Endothelial cell of umbilical vein (primary cell): ENCODE measurements at regions not wholly inside any gene's neighbourhood (a gene's known extent, or its start where the extent isn't known, plus 50 kb on each side); places are given as distances from the start of the nearest gene placed in this dataset.

Experiments
- BruUV-seq: library from RNA; stranded (reverse); fragments of 400-500 nt; replicated peaks from 2 replicates; lab custom pipeline; 2021; lab: Mats Ljungman, UMichigan
- CTCF ChIA-PET: fragments of 300-600, 350-600 bp; sonication (Branson Sonifier 250); formaldehyde crosslinking; loops from one replicate; lab custom pipeline; 2021; ENCODE audit warnings: antibody characterized with exemption, inconsistent platforms; lab: Charles Lee
- POLR2A ChIA-PET: fragments of 300-600, 350-600 bp; sonication (Branson Sonifier 250); formaldehyde crosslinking; loops from one replicate; lab custom pipeline; 2021; ENCODE audit warnings: antibody characterized with exemption, inconsistent platforms; lab: Charles Lee
- DNase-seq: peaks from one replicate; pipeline ENCODE4 v3.0.0-alpha.2; 2011; ENCODE audit warnings: low read depth, low spot score
- FAIRE-seq: peaks from 2 replicates; lab custom pipeline; 2011; peaks lifted over from hg19 to GRCh38; lab: Jason Lieb, UNC
- H2AFZ ChIP-seq: 2 replicates; pipeline ENCODE4 v1.6.0; 2012; ENCODE audit warnings: low read depth, low read length, control low read depth, inconsistent platforms
- H3K27ac ChIP-seq: 2 replicates; pipeline ENCODE4 v1.5.1; 2011; ENCODE audit warnings: low read depth, mild to moderate bottlenecking, control low read depth, low read length, moderate library complexity; ENCODE audit not compliant: insufficient read depth
- H3K27me3 ChIP-seq, 2 experiments: 2 replicates each; pipeline versions ENCODE4 v1.6.0 to v1.6.1; 2011; ENCODE audit warnings: low read length in 2 of 2, mixed read lengths in 1 of 2; ENCODE audit not compliant: control insufficient read depth in 2 of 2, insufficient read depth in 2 of 2
- H3K36me3 ChIP-seq, 2 experiments: 2 replicates in 1 of 2; 3 replicates in 1 of 2; pipeline ENCODE4 v1.5.1; 2011; ENCODE audit warnings: low read length in 2 of 2, mild to moderate bottlenecking in 1 of 2, moderate library complexity in 1 of 2; ENCODE audit not compliant: control insufficient read depth in 2 of 2, insufficient read depth in 2 of 2; ENCODE audit errors: extremely low read depth in 1 of 2
- H3K4me1 ChIP-seq: 3 replicates; pipeline ENCODE4 v1.5.1; 2011; ENCODE audit warnings: mild to moderate bottlenecking, low read length; ENCODE audit not compliant: control insufficient read depth, insufficient read depth; ENCODE audit errors: extremely low read depth
- H3K4me2 ChIP-seq: 2 replicates; pipeline ENCODE4 v1.6.1; 2011; ENCODE audit warnings: low read length, control low read depth, mixed read lengths; ENCODE audit not compliant: insufficient read depth
- H3K4me3 ChIP-seq, 3 experiments: fragments of 200-600 bp in 1 of 3; sonication (generic), shearing (Covaris generic) in 1 of 3; replicated peaks in 1 of 3; 2 replicates each; pipeline ENCODE4 v1.5.1; 2011 to 2016; ENCODE audit warnings: control low read depth in 3 of 3, low read length in 3 of 3, mild to moderate bottlenecking in 2 of 3, inconsistent platforms in 1 of 3, low read depth in 1 of 3, moderate library complexity in 1 of 3; ENCODE audit not compliant: insufficient read depth in 1 of 3
- H3K79me2 ChIP-seq: 2 replicates; pipeline ENCODE4 v1.6.0; 2012; ENCODE audit warnings: low read length, inconsistent platforms; ENCODE audit not compliant: control insufficient read depth, insufficient read depth
- H3K9ac ChIP-seq: replicated peaks from 2 replicates; pipeline ENCODE3; 2011; ENCODE audit warnings: low read length, control low read depth; ENCODE audit not compliant: insufficient read depth; ENCODE audit errors: extremely low read depth
- H3K9me1 ChIP-seq: replicated peaks from 3 replicates; pipeline ENCODE4 v1.6.0; 2011; ENCODE audit warnings: mild to moderate bottlenecking, low read length; ENCODE audit not compliant: control insufficient read depth, insufficient read depth; ENCODE audit errors: extremely low read depth
- H3K9me3 ChIP-seq: replicated peaks from 2 replicates; pipeline ENCODE4 v1.5.1; 2012; ENCODE audit warnings: low read length, inconsistent platforms; ENCODE audit not compliant: control insufficient read depth, insufficient read depth
- H4K20me1 ChIP-seq: replicated peaks from 2 replicates; pipeline ENCODE3; 2011; ENCODE audit warnings: mild to moderate bottlenecking, low read length; ENCODE audit not compliant: control insufficient read depth, insufficient read depth; ENCODE audit errors: extremely low read depth
- CTCF ChIP-seq, 2 donors: IDR thresholded peaks; 1 replicate in 1 of 2; 2 replicates in 1 of 2; pipeline ENCODE4 v1.5.1; 2011; ENCODE audit warnings: low read length in 2 of 2, mild to moderate bottlenecking in 2 of 2, moderate library complexity in 2 of 2, control low read depth in 1 of 2, inconsistent platforms in 1 of 2, low read depth in 1 of 2; ENCODE audit not compliant: insufficient read depth in 1 of 2; ENCODE audit errors: extremely low read depth in 1 of 2
- EZH2 ChIP-seq: IDR thresholded peaks from 2 replicates; pipeline ENCODE4 v1.6.1; 2012; ENCODE audit warnings: borderline replicate concordance, low read depth, mild to moderate bottlenecking, moderate library complexity, low read length, inconsistent platforms; ENCODE audit not compliant: severe bottlenecking
- FOS ChIP-seq: IDR thresholded peaks from 2 replicates; pipeline ENCODE4 v1.6.1; 2011; ENCODE audit warnings: mild to moderate bottlenecking, low read length, moderate library complexity, borderline replicate concordance; ENCODE audit not compliant: insufficient read depth
- GATA2 ChIP-seq: IDR thresholded peaks from 2 replicates; pipeline ENCODE4 v1.7.0; 2011; ENCODE audit warnings: low read depth, mild to moderate bottlenecking, moderate library complexity, mixed read lengths, low read length; ENCODE audit not compliant: insufficient read length, insufficient read depth
- JUN ChIP-seq: IDR thresholded peaks from 2 replicates; pipeline ENCODE4 v1.6.1; 2011; ENCODE audit warnings: borderline replicate concordance, low read depth; ENCODE audit not compliant: insufficient read length, insufficient read depth
- MAX ChIP-seq: IDR thresholded peaks from 2 replicates; pipeline ENCODE4 v1.6.1; 2011; ENCODE audit not compliant: insufficient read depth, insufficient read length
- MYC ChIP-seq: IDR thresholded peaks from one replicate; pipeline ENCODE4 v1.6.1; 2011; ENCODE audit warnings: mild to moderate bottlenecking, low read depth, low read length
- POLR2A ChIP-seq: IDR thresholded peaks from 2 replicates; pipeline ENCODE4 v1.6.1; 2012; ENCODE audit warnings: low read depth, mild to moderate bottlenecking, control low read depth, low read length
- POLR2AphosphoS5 ChIP-seq: IDR thresholded peaks from 2 replicates; pipeline ENCODE4 v1.6.1; 2012; ENCODE audit warnings: low read depth, mild to moderate bottlenecking, control low read depth, low read length, moderate library complexity; ENCODE audit not compliant: insufficient read depth
- dilution Hi-C: fragments of 300-500 bp; cut with MboI; formaldehyde crosslinking; loops from one replicate; pipeline ENCODE4 v1.15.0; 2019; ENCODE audit warnings: low sequenced_read_pairs; ENCODE audit not compliant: extremely low pct_ligation_motif_present
- intact Hi-C: fragments of 100-400 bp; cut with micrococcal nuclease; formaldehyde crosslinking; loops from one replicate; pipeline ENCODE4 v1.10.0; 2022

- no TSS peak for BruUV-seq
- no peak overlapping the region for H3K4me3 ChIP-seq
- ChIA-PET POLR2A (no interaction called here), CTCF (no interaction called here)
- no peak overlapping the region for H3K9ac ChIP-seq
- H3K9me3 ChIP-seq = no peaks in the 10 kb centered on the region
- no peaks in the 10 kb centered on the region for H4K20me1 ChIP-seq
- H3K36me3 ChIP-seq = no peaks in the 10 kb centered on the region
- intact Hi-C loops = no loop called here
- DNase-seq = no peak
- FAIRE-seq = no peak
- H3K27ac ChIP-seq = no peak overlapping the region
- TF ChIP-seq JUN (no peak), POLR2AphosphoS5 (no peak), EZH2 (no peak), MYC (no peak), POLR2A (no peak), FOS (no peak), GATA2 (no peak), CTCF (IDR thresholded peaks at IDR 0.05; ENCODE audit: extremely low read depth in 1 of 2, insufficient read depth in 1 of 2, low read depth in 1 of 2, low read length in 2 of 2) (no peak), MAX (no peak)
- H3K4me2 ChIP-seq = no peak overlapping the region
- H3K79me2 ChIP-seq = no peaks in the 10 kb centered on the region
- no peaks in the 10 kb centered on the region for H3K4me1 ChIP-seq
- H3K9me1 ChIP-seq = no peaks in the 10 kb centered on the region
- H2AFZ ChIP-seq = no peak overlapping the region
- H3K27me3 ChIP-seq = no peaks in the 10 kb centered on the region
- dilution Hi-C loops = no loop called here
Observed at GRCh38 chr9:115481769-115482168, 363.8 kb upstream of the TNC start.
